T-helper 2 cell (primary cell): ENCODE measurements at regions not wholly inside any gene's neighbourhood (a gene's known extent, or its start where the extent isn't known, plus 50 kb on each side); places are given as distances from the start of the nearest gene placed in this dataset.
A peak's percentile ranks its signal among the peaks of the same experiment; 100 is the strongest.
"Not testable (repeated sequence)": the region's sequence is repeated elsewhere in the genome, so short reads cannot be mapped to it uniquely, and the experiment has no call there.

ENCODE experiments used
- DNase-seq, 5 experiments: peaks; one replicate each; pipeline versions ENCODE4 v3.0.0 to v3.0.0-alpha.2; 2012 to 2022

- DNase-seq = no peak
Observed at GRCh38 chr21:35840949-35841348, 219.4 kb downstream of the SETD4 start.

- DNase-seq = peak in 3 of 5 experiments; percentile 20 to 72 (median 21)
Observed at GRCh38 chr21:35840197-35840799, 220.0 kb downstream of the SETD4 start.

GRCh38 chr21:35838987-35839763, 221.2 kb downstream of the SETD4 start:
- DNase-seq = no peak

- DNase-seq = no peak
Observed at GRCh38 chr21:35838350-35838749, 222.0 kb downstream of the SETD4 start.

- no peak for DNase-seq
Observed at GRCh38 chr21:35833991-35834390, 226.3 kb downstream of the SETD4 start.

- DNase-seq = no peak
Observed at GRCh38 chr21:35833388-35833787, 226.9 kb downstream of the SETD4 start.

- no peak for DNase-seq
Observed at GRCh38 chr21:35831230-35831629, 229.1 kb downstream of the SETD4 start.

- no peak for DNase-seq
Observed at GRCh38 chr21:35829067-35829466, 231.3 kb downstream of the SETD4 start.

- DNase-seq = no peak
Observed at GRCh38 chr21:35828161-35828560, 232.2 kb downstream of the SETD4 start.

- DNase-seq = no peak
Observed at GRCh38 chr21:35827004-35827403, 233.3 kb downstream of the SETD4 start.

GRCh38 chr21:35825370-35826353, 234.7 kb downstream of the SETD4 start:
- no peak for DNase-seq

GRCh38 chr21:35824136-35824535, 236.2 kb downstream of the SETD4 start:
- DNase-seq = no peak

GRCh38 chr21:35819134-35819533, 241.2 kb downstream of the SETD4 start:
- no peak for DNase-seq

- no peak for DNase-seq
Observed at GRCh38 chr21:35818597-35818996, 241.7 kb downstream of the SETD4 start.

GRCh38 chr21:35814858-35815619, 245.3 kb downstream of the SETD4 start:
- DNase-seq = no peak

GRCh38 chr21:35812679-35813078, 247.6 kb downstream of the SETD4 start:
- no peak for DNase-seq

- DNase-seq = no peak
Observed at GRCh38 chr21:35811191-35811806, 249.0 kb downstream of the SETD4 start.

- DNase-seq = no peak
Observed at GRCh38 chr21:35810431-35810970, 249.8 kb downstream of the SETD4 start.

GRCh38 chr21:35801391-35801790, 258.9 kb downstream of the SETD4 start:
- peak in 1 of 5 experiments; percentile 3 for DNase-seq

- DNase-seq = not testable (repeated sequence)
Observed at GRCh38 chr21:35800796-35801385, 259.4 kb downstream of the SETD4 start.

GRCh38 chr21:35796844-35797243, 263.5 kb downstream of the SETD4 start:
- DNase-seq = no peak
